Nephron progenitor cell (in vitro differentiated cells): ENCODE measurements at regions not wholly inside any gene's neighbourhood (a gene's known extent, or its start where the extent isn't known, plus 50 kb on each side); places are given as distances from the start of the nearest gene placed in this dataset.

Experiments
- DNase-seq: peaks from one replicate; pipeline ENCODE4 v3.0.0; 2021
- H3K27ac Mint-ChIP-seq: 2 replicates; pipeline ENCODE4 v1.8.0; 2021; ENCODE audit warnings: mild to moderate bottlenecking, moderate library complexity, mixed read lengths
- H3K27me3 Mint-ChIP-seq: 2 replicates; pipeline ENCODE4 v1.8.0; 2021; ENCODE audit warnings: mild to moderate bottlenecking, low read depth, mixed read lengths; ENCODE audit not compliant: poor library complexity
- H3K36me3 Mint-ChIP-seq: 2 replicates; pipeline ENCODE4 v1.8.0; 2021; ENCODE audit warnings: low read depth, mixed read lengths
- H3K4me1 Mint-ChIP-seq: 2 replicates; pipeline ENCODE4 v1.8.0; 2021; ENCODE audit warnings: mixed read lengths
- H3K4me3 Mint-ChIP-seq: 2 replicates; pipeline ENCODE4 v1.8.0; 2021; ENCODE audit warnings: mild to moderate bottlenecking, moderate library complexity, mixed read lengths
- H3K9me3 Mint-ChIP-seq: 2 replicates; pipeline ENCODE4 v1.8.0; 2021; ENCODE audit warnings: mild to moderate bottlenecking, moderate library complexity, mixed read lengths
- TF ChIP-seq, protein P1 (sequence below): fragments of 200-600 bp; sonication (generic); IDR thresholded peaks from 2 replicates; pipeline ENCODE4 v1.5.0; 2021; ENCODE audit warnings: antibody characterized with exemption

DNA sequence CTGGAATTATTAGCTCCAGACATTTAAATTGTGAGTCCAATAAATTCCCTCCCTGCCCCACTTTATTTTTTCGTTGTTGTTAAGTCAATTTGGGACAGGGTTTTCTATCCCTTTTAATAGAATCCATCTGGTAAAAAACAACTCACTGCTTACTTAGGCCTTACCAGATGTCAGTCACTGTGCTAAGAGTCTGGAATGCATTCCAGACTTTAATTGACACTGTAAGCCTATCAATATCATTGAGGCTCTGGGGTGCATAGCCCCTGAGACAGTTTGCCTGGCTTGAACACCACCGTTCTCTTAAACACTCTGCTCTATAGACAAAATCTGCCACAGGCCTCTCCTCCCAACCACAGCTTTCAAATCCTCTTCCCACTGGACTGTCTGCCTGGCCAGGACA, 175.9 kb downstream of the NSG2 start:
- Mint-ChIP-seq H3K4me1 (peaks cover 13% of the 10 kb centered on the region), H3K36me3 (no peaks in the 10 kb centered on the region), H3K4me3 (no peak overlapping the region), H3K9me3 (no peaks in the 10 kb centered on the region), H3K27ac (no peak overlapping the region), H3K27me3 (peaks cover 14% of the 10 kb centered on the region)
- no peak for DNase-seq
- TF ChIP-seq, protein P1, sequence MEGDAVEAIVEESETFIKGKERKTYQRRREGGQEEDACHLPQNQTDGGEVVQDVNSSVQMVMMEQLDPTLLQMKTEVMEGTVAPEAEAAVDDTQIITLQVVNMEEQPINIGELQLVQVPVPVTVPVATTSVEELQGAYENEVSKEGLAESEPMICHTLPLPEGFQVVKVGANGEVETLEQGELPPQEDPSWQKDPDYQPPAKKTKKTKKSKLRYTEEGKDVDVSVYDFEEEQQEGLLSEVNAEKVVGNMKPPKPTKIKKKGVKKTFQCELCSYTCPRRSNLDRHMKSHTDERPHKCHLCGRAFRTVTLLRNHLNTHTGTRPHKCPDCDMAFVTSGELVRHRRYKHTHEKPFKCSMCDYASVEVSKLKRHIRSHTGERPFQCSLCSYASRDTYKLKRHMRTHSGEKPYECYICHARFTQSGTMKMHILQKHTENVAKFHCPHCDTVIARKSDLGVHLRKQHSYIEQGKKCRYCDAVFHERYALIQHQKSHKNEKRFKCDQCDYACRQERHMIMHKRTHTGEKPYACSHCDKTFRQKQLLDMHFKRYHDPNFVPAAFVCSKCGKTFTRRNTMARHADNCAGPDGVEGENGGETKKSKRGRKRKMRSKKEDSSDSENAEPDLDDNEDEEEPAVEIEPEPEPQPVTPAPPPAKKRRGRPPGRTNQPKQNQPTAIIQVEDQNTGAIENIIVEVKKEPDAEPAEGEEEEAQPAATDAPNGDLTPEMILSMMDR: no peak

GRCh38 chr5:174221946-174222345, 176.4 kb downstream of the NSG2 start:
- Mint-ChIP-seq H3K9me3 (no peaks in the 10 kb centered on the region), H3K4me3 (no peak overlapping the region), H3K36me3 (no peaks in the 10 kb centered on the region), H3K27me3 (peaks cover 14% of the 10 kb centered on the region), H3K27ac (no peak overlapping the region), H3K4me1 (peaks cover 14% of the 10 kb centered on the region)
- DNase-seq: no peak
- TF ChIP-seq, protein P1: no peak

DNA sequence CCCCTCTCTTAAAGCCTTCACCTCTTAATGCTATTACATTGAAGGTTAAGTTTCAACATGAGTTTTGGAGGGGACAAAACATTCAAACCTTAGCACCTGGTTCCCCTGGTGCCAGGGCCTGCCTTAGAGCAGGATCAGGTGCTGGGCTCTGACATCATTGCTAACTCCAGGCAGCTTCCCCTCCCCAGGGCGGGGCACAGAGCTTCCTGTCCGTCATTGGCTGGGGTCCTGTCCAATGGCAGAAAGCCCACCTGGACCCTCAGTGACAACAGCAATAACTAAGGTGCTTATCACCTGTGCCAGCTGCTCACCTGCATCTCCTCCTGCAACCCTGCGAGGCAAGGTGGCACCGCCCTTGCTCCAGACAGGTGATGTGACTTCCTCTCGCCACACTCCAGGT, 177.4 kb downstream of the NSG2 start:
- Mint-ChIP-seq H3K9me3 (no peaks in the 10 kb centered on the region), H3K4me3 (no peak overlapping the region), H3K27ac (no peak overlapping the region), H3K4me1 (peaks cover 22% of the 10 kb centered on the region), H3K27me3 (peaks cover 13% of the 10 kb centered on the region), H3K36me3 (no peaks in the 10 kb centered on the region)
- DNase-seq: no peak
- TF ChIP-seq, protein P1: no peak

GRCh38 chr5:174223355-174223754, 177.8 kb downstream of the NSG2 start:
- Mint-ChIP-seq H3K27me3 (peaks cover 8% of the 10 kb centered on the region), H3K9me3 (no peaks in the 10 kb centered on the region), H3K4me3 (no peak overlapping the region), H3K36me3 (no peaks in the 10 kb centered on the region), H3K27ac (no peak overlapping the region), H3K4me1 (peaks cover 22% of the 10 kb centered on the region)
- DNase-seq: no peak
- TF ChIP-seq, protein P1: no peak

DNA sequence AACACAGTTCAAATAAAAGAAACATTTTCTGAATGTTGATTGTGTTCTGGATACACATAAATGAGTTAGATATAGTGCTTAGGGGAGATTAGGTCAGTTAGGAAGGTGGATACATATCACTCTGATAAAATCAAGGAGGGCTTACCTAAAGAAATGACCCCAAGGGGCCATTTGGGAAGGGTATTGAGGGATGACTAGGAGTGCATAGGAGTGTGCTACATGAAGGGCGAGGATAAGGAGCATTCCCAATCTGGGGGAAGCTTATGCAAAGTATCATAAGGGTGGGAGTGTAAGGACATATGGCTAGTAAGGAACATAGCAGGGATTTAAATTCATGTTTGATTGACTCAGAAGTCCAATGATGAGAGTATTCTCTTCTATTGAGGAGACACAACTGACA, 183.6 kb downstream of the NSG2 start:
- H3K27me3 Mint-ChIP-seq: peaks cover 19% of the 10 kb centered on the region
- no peak overlapping the region for H3K4me3 Mint-ChIP-seq
- TF ChIP-seq, protein P1: no peak
- no peak overlapping the region for H3K27ac Mint-ChIP-seq
- no peaks in the 10 kb centered on the region for H3K9me3 Mint-ChIP-seq
- H3K36me3 Mint-ChIP-seq: no peaks in the 10 kb centered on the region
- no peak for DNase-seq
- H3K4me1 Mint-ChIP-seq: peaks cover 15% of the 10 kb centered on the region

GRCh38 chr5:174229514-174230370, 184.2 kb downstream of the NSG2 start:
- DNase-seq: no peak
- peaks cover 21% of the 10 kb centered on the region for H3K27me3 Mint-ChIP-seq
- no peaks in the 10 kb centered on the region for H3K9me3 Mint-ChIP-seq
- TF ChIP-seq, protein P1: no peak
- H3K4me1 Mint-ChIP-seq: peaks cover 15% of the 10 kb centered on the region
- H3K27ac Mint-ChIP-seq: no peak overlapping the region
- no peak overlapping the region for H3K4me3 Mint-ChIP-seq
- no peaks in the 10 kb centered on the region for H3K36me3 Mint-ChIP-seq
